Hepatocyte (in vitro differentiated cells): ENCODE measurements at regions not wholly inside any gene's neighbourhood (a gene's known extent, or its start where the extent isn't known, plus 50 kb on each side); places are given as distances from the start of the nearest gene placed in this dataset.
"Not testable (repeated sequence)": the region's sequence is repeated elsewhere in the genome, so short reads cannot be mapped to it uniquely, and the experiment has no call there.

Experiments used
- EZH2 ChIP-seq: fragments of 200-600 bp; sonication (generic); IDR thresholded peaks from 2 replicates; pipeline ENCODE4 v1.6.1; 2016; ENCODE audit warnings: antibody characterized with exemption, mild to moderate bottlenecking, borderline replicate concordance
- EZH2phosphoT487 ChIP-seq: fragments of 200-600 bp; sonication (generic); IDR thresholded peaks from one replicate; pipeline ENCODE4 v1.6.1; 2018; ENCODE audit warnings: antibody characterized with exemption, mild to moderate bottlenecking, low read depth, moderate library complexity; ENCODE audit not compliant: unreplicated experiment, severe bottlenecking
- TF ChIP-seq, protein P1 (sequence below): fragments of 200-600 bp; sonication (generic); IDR thresholded peaks from 2 replicates; pipeline ENCODE4 v1.5.1; 2016; ENCODE audit warnings: antibody characterized with exemption, mild to moderate bottlenecking; ENCODE audit not compliant: poor library complexity

GRCh38 chr2:89649268-89649667 lies 957.8 kb downstream of the RPIA start:
- TF ChIP-seq, protein P1, sequence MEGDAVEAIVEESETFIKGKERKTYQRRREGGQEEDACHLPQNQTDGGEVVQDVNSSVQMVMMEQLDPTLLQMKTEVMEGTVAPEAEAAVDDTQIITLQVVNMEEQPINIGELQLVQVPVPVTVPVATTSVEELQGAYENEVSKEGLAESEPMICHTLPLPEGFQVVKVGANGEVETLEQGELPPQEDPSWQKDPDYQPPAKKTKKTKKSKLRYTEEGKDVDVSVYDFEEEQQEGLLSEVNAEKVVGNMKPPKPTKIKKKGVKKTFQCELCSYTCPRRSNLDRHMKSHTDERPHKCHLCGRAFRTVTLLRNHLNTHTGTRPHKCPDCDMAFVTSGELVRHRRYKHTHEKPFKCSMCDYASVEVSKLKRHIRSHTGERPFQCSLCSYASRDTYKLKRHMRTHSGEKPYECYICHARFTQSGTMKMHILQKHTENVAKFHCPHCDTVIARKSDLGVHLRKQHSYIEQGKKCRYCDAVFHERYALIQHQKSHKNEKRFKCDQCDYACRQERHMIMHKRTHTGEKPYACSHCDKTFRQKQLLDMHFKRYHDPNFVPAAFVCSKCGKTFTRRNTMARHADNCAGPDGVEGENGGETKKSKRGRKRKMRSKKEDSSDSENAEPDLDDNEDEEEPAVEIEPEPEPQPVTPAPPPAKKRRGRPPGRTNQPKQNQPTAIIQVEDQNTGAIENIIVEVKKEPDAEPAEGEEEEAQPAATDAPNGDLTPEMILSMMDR, result not testable (repeated sequence)
- not testable (repeated sequence) for TF ChIP-seq EZH2, EZH2phosphoT487
